HepG2 (cell line): ENCODE measurements at regions not wholly inside any gene's neighbourhood (a gene's known extent, or its start where the extent isn't known, plus 50 kb on each side); places are given as distances from the start of the nearest gene placed in this dataset.

Experiments used
- ATAC-seq: fragments of 200-7000 bp; cut with Tn5 transposase; 3 replicates; pipeline ENCODE4 v1.9.1; 2020; ENCODE audit warnings: mild to moderate bottlenecking, moderate library complexity
- BruUV-seq: library from RNA; stranded (reverse); fragments of 400-500 nt; replicated peaks from 2 replicates; lab custom pipeline; 2021; lab: Mats Ljungman, UMichigan
- CTCF ChIA-PET: fragments of 300-600 bp; formaldehyde crosslinking; extraction: SDS; loops from one replicate; lab custom pipeline; 2021; ENCODE audit warnings: low total read pairs, inconsistent platforms, low intra/inter-chr PET ratio; lab: Yijun Ruan, JAX
- POLR2A ChIA-PET: fragments of 350-600 bp; sonication (Branson Sonifier 250); formaldehyde crosslinking; loops from one replicate; lab custom pipeline; 2020; ENCODE audit warnings: antibody characterized with exemption, inconsistent platforms; lab: Yijun Ruan, JAX
- DNase-seq: peaks from one replicate; pipeline ENCODE4 v3.0.0-alpha.2; 2015; ENCODE audit warnings: low spot score
- FAIRE-seq: peaks from 3 replicates; lab custom pipeline; 2011; peaks lifted over from hg19 to GRCh38; lab: Jason Lieb, UNC
- H2AFZ ChIP-seq: one replicate; pipeline ENCODE4 v1.6.1; 2011; ENCODE audit warnings: low read length, inconsistent platforms
- H3K27ac ChIP-seq: fragments of 300-600 bp; 3 replicates; pipeline ENCODE4 v1.8.0; 2011; ENCODE audit warnings: mixed run types, mild to moderate bottlenecking, mixed read lengths, low read length, inconsistent platforms; ENCODE audit not compliant: insufficient read depth; ENCODE audit errors: extremely low read length
- H3K27me3 ChIP-seq, 2 experiments: fragments of 200-600 bp in 1 of 2; 2 replicates in 1 of 2; 3 replicates in 1 of 2; pipeline versions ENCODE4 v1.6.0 to v1.8.0; 2011; ENCODE audit warnings: low read length in 2 of 2, mild to moderate bottlenecking in 2 of 2, moderate library complexity in 2 of 2, inconsistent platforms in 1 of 2; ENCODE audit not compliant: insufficient read depth in 2 of 2, control insufficient read depth in 1 of 2
- H3K36me3 ChIP-seq, 2 experiments: fragments of 200-600 bp in 1 of 2; replicated peaks in 1 of 2; 2 replicates in 1 of 2; 3 replicates in 1 of 2; pipeline versions ENCODE4 v1.5.1 to v1.8.0; 2011; ENCODE audit warnings: low read length in 2 of 2, inconsistent platforms in 1 of 2; ENCODE audit not compliant: insufficient read depth in 2 of 2, control insufficient read depth in 1 of 2
- H3K4me1 ChIP-seq: 2 replicates; pipeline ENCODE4 v1.5.1; 2012; ENCODE audit warnings: low read length, inconsistent platforms; ENCODE audit not compliant: insufficient read depth
- H3K4me2 ChIP-seq: 2 replicates; pipeline ENCODE4 v1.6.0; 2011; ENCODE audit warnings: low read depth, low read length, inconsistent platforms
- H3K4me3 ChIP-seq, 3 experiments: fragments of 200-600 bp in 1 of 3; sonication (generic), shearing (Covaris generic) in 1 of 3; replicated peaks in 1 of 3; 2 replicates each; pipeline ENCODE4 v1.5.1; 2011 to 2016; ENCODE audit warnings: low read length in 3 of 3, inconsistent platforms in 2 of 3, low read depth in 2 of 3, mild to moderate bottlenecking in 2 of 3, control low read depth in 1 of 3, mixed read lengths in 1 of 3; ENCODE audit not compliant: insufficient read depth in 1 of 3
- H3K79me2 ChIP-seq: one replicate; pipeline ENCODE4 v1.6.1; 2011; ENCODE audit warnings: low read length, inconsistent platforms; ENCODE audit not compliant: insufficient read depth
- H3K9ac ChIP-seq: 2 replicates; pipeline ENCODE4 v1.6.0; 2011; ENCODE audit warnings: mild to moderate bottlenecking, low read depth, low read length, inconsistent platforms; ENCODE audit not compliant: insufficient read depth
- H3K9me3 ChIP-seq: 2 replicates; pipeline ENCODE4 v1.5.1; 2012; ENCODE audit warnings: mild to moderate bottlenecking, low read length
- H4K20me1 ChIP-seq: 2 replicates; pipeline ENCODE4 v1.6.0; 2011; ENCODE audit warnings: inconsistent platforms, mild to moderate bottlenecking, low read length, moderate library complexity; ENCODE audit not compliant: insufficient read depth
- ATF2 ChIP-seq: sonication (generic); formaldehyde crosslinking; IDR thresholded peaks from 2 replicates; pipeline ENCODE4 v1.4.0; 2020; ENCODE audit warnings: missing genetic modification reagents
- HMGA1 ChIP-seq: sonication (generic); formaldehyde crosslinking; conservative IDR thresholded peaks from 2 replicates; pipeline ENCODE4 v1.4.0; 2020; ENCODE audit warnings: missing genetic modification reagents
- SKI ChIP-seq: fragments of 450-650 bp; IDR thresholded peaks from one replicate; pipeline ENCODE4 v1.6.1; 2018; ENCODE audit warnings: mild to moderate bottlenecking; ENCODE audit not compliant: partially characterized antibody
- SP4 ChIP-seq: sonication (generic); formaldehyde crosslinking; IDR thresholded peaks from 2 replicates; pipeline ENCODE4 v1.8.1; 2023; ENCODE audit warnings: mild to moderate bottlenecking, missing genetic modification reagents
- YEATS4 ChIP-seq: sonication (generic); formaldehyde crosslinking; IDR thresholded peaks from 2 replicates; pipeline ENCODE4 v1.4.0; 2020; ENCODE audit warnings: missing genetic modification reagents, borderline replicate concordance
- ZBTB21 ChIP-seq: sonication (generic); formaldehyde crosslinking; IDR thresholded peaks from 2 replicates; pipeline ENCODE4 v1.4.0; 2020; ENCODE audit warnings: missing genetic modification reagents
- ZNF18 ChIP-seq: sonication (generic); formaldehyde crosslinking; IDR thresholded peaks from 2 replicates; pipeline ENCODE4 v1.8.0; 2022; ENCODE audit warnings: mild to moderate bottlenecking, missing genetic modification reagents; ENCODE audit not compliant: insufficient replicate concordance
- ZNF367 ChIP-seq: sonication (generic); formaldehyde crosslinking; IDR thresholded peaks from 2 replicates; pipeline ENCODE4 v1.4.0; 2020; ENCODE audit warnings: missing genetic modification reagents, borderline replicate concordance
- ZNF414 ChIP-seq: sonication (generic); formaldehyde crosslinking; IDR thresholded peaks from 2 replicates; pipeline ENCODE4 v1.5.0; 2020; ENCODE audit warnings: missing genetic modification reagents
- ZNF629 ChIP-seq: sonication (generic); formaldehyde crosslinking; conservative IDR thresholded peaks from 2 replicates; pipeline ENCODE4 v1.5.0; 2020; ENCODE audit warnings: missing genetic modification reagents
- ZNF720 ChIP-seq: sonication (generic); formaldehyde crosslinking; IDR thresholded peaks from 2 replicates; pipeline ENCODE4 v1.4.0; 2020; ENCODE audit warnings: missing genetic modification reagents
- ZSCAN9 ChIP-seq: IDR thresholded peaks from 2 replicates; pipeline ENCODE4 v1.6.1; 2016; ENCODE audit warnings: borderline replicate concordance
- WGBS: methylation state at CpG from one replicate; pipeline ENCODE4 v1.1.6; 2017; ENCODE audit warnings: low lambda C conversion rate; 5-methylcytosine and 5-hydroxymethylcytosine counted together
- in situ Hi-C: cut with HindIII; loops from 2 replicates; pipeline ENCODE4 v1.10.0; 2017; ENCODE audit warnings: low pct_unique_long_range_greater_than_20kb; ENCODE audit not compliant: extremely low pct_ligation_motif_present
- intact Hi-C: fragments of 100-400 bp; cut with micrococcal nuclease; formaldehyde crosslinking; loops from one replicate; pipeline ENCODE4 v1.10.0; 2022; ENCODE audit not compliant: unreplicated experiment
- TF ChIP-seq, protein P1 (sequence below): sonication (generic); formaldehyde crosslinking; IDR thresholded peaks from 2 replicates; pipeline ENCODE4 v1.8.0; 2022; ENCODE audit warnings: mild to moderate bottlenecking, missing genetic modification reagents, moderate library complexity

- no TSS peak for BruUV-seq
- no peaks in the 10 kb centered on the region for H4K20me1 ChIP-seq
- no peak overlapping the region for H3K4me3 ChIP-seq
- no peak for TF ChIP-seq HMGA1 (CRISPR knock-in tag)
- TF ChIP-seq ZNF629 (CRISPR knock-in tag) = no peak
- TF ChIP-seq YEATS4 (CRISPR knock-in tag) = no peak
- TF ChIP-seq, protein P1, sequence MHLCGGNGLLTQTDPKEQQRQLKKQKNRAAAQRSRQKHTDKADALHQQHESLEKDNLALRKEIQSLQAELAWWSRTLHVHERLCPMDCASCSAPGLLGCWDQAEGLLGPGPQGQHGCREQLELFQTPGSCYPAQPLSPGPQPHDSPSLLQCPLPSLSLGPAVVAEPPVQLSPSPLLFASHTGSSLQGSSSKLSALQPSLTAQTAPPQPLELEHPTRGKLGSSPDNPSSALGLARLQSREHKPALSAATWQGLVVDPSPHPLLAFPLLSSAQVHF (CRISPR knock-in tag) = no peak
- TF ChIP-seq ZNF720 (CRISPR knock-in tag) = no peak
- TF ChIP-seq ZNF367 (CRISPR knock-in tag) = no peak
- no peak for TF ChIP-seq ATF2 (CRISPR knock-in tag)
- TF ChIP-seq ZNF18 (CRISPR knock-in tag) = no peak
- no peak for TF ChIP-seq SKI
- TF ChIP-seq SP4 (CRISPR knock-in tag) = no peak
- no peak for TF ChIP-seq ZNF414 (CRISPR knock-in tag)
- TF ChIP-seq ZBTB21 (CRISPR knock-in tag) = no peak
- no peak for TF ChIP-seq ZSCAN9 (CRISPR knock-in tag)
- H3K4me2 ChIP-seq = no peak overlapping the region
- ATAC-seq (no peak), DNase-seq (no peak), FAIRE-seq (no peak)
- no peaks in the 10 kb centered on the region for H3K79me2 ChIP-seq
- H3K9me3 ChIP-seq = no peaks in the 10 kb centered on the region
- H2AFZ ChIP-seq = no peak overlapping the region
- no peaks in the 10 kb centered on the region for H3K36me3 ChIP-seq
- WGBS = 52% methylated on average over 5 of the region's 5 CpGs
- in situ Hi-C loops = no loop called here
- H3K27ac ChIP-seq = no peak overlapping the region
- intact Hi-C loops = no loop called here
- peaks cover 9 to 26% of the 10 kb centered on the region in 2 experiments; a peak in 4 of 5 replicates for H3K27me3 ChIP-seq
- no peak overlapping the region for H3K9ac ChIP-seq
- ChIA-PET CTCF (no interaction called here), POLR2A (no interaction called here)
- H3K4me1 ChIP-seq = no peaks in the 10 kb centered on the region
These were observed 78.9 kb upstream of the ACTRT2 start for GRCh38 chr1:2942410-2942809.
